ENCODE measurements at regions not wholly inside any gene's neighbourhood (a gene's known extent, or its start where the extent isn't known, plus 50 kb on each side); places are given as distances from the start of the nearest gene placed in this dataset.
"Not testable (repeated sequence)": the region's sequence is repeated elsewhere in the genome, so short reads cannot be mapped to it uniquely, and the experiment has no call there.

- DNase-seq = no peak
Observed at GRCh38 chr11:23272095-23272494, 411.8 kb upstream of the CCDC179 start.

GRCh38 chr11:23278121-23278520 is 417.8 kb upstream of the CCDC179 start:
- no peak for DNase-seq

GRCh38 chr11:23280088-23280487 is 419.8 kb upstream of the CCDC179 start:
- no peak for DNase-seq

DNA sequence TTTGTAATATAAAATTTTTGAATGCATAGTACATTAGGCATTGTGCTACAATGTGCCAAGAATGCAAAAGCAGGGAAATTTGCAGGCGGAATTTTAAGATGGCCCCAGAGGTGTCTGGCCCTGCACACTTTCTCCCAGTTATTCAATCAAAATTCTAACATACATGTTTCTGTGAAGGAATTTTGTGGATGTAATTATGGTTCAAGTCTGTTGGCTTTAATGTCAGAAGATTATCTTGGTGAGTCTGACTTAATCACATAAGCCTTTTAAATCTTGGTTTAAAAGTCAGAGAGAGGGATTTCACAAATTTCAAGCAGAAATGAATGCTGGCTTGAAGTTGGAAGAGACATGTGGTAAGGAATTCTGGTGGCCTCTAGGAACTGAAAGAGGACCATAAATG is 423.4 kb upstream of the CCDC179 start:
- DNase-seq = no peak

GRCh38 chr11:23284631-23285030 is 424.4 kb upstream of the CCDC179 start:
- no peak for DNase-seq

DNA sequence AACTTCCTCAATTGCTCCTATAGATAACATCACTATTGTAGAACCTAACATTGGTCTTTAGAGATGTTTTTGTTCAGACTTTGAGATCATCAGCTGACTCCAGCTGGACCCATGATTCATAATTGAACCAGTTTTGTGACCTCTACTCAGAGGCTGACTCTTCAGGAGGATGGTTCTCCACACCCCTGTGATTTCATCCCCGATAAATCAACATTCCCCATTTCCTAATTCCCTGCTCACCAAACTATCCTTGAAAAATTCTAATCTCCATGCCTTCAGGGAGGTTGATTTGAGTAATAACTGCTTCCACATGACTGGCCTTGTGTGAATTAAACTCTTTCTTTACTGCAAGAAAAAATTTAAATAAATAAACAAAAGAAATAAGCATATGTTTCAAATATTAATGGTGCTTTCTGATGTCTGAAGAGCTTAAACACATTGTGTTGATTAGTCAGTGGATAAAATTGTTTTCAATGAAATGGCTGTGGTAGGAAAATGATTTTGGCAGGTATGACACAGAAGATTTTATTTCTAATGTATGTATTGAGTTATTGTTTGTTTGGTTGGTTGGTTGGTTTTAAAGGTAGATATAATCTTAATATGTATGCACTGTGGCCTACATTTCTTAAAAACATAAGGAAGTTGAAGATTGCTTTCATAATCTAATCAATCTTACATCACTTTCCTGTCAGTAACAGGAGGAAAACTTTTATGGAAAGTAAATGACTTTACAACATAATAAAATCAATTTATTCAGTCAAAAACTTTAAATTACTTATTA is 427.9 kb upstream of the CCDC179 start:
- no peak for DNase-seq

DNA sequence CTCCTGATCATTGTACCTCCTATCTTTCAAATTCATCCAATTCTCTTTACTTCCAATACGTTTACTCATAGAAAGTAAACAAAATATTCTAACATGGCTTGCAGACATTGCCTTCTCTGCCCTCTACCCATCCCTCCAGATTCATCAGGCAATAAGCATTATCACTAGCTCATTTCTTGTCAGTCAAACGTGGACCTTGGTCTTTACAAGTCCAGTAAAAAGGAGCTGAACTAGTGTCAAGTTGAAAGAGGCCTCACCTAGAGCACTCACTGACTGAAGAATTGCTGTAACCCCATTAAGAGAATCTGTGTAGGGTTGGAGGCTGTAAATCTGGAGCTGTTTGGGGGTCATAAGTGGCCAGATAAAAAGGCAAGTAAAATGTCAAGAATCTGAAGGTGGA is 435.0 kb upstream of the CCDC179 start:
- no peak for DNase-seq

GRCh38 chr11:23308041-23308440 is 447.8 kb upstream of the CCDC179 start:
- DNase-seq = no peak

- DNase-seq = no peak
Observed at GRCh38 chr11:23310276-23310675, 450.0 kb upstream of the CCDC179 start.

DNA sequence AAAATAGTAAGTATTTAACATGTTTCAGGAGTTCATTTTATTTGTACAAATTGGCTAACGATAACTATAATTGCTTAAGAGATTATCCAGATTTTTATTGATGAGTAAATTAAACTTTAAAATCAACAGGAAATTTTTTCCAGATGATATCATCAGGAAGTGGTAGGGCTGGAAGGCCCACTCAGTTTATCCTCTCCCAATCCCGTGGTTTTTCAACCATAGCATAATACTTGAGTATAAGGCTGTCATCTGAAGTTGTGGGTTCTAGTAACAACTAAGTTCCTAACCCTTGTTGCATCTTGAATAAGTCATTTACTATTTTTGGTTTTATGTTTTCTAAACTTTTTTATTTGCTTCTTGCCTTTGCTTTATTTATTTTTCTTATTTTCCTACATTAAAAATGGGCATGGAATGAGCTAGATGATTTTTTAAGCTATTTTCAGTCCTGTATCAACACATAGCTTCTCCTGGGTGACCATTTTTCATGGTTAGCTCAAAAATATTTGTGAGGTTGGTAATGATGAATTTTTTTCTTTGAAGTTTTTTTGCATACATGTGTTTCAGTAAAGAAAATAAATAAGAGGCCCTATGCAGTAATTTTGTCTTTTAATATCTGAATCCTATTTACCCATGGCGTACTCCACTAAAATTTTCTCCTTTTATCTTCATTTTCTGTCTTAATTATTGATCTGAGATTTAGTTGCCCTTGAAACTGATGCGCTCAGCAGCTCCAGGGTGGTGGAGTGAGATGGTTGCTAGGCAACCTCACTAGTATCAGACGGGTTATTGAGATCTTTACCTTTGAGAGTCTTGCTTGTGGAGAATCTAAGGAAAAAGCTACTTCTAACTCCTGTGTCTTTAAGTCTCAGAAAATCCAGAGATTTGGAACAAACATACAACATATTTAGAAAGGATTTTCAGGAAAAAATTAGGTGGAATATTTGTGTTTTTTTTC is 452.0 kb upstream of the CCDC179 start:
- DNase-seq = no peak

DNA sequence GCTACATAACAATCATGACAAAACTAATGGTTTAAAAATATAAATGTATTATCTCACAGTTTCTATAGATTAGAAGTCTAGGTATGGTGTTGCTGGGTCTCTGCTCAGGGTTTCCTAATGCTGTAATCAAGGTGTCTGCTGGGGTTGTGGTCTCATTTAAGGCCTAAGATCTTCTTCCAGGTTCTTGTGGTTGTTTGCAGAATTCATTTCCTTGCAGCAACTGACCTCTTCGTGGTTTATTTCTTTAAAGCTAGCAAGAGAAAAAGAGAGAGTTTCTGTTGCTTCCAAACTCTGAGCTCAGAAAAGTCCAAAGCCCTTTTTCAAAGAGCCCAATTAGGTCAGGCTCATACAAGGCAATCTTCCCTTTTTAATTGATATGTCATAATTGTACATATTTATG is 452.7 kb upstream of the CCDC179 start:
- DNase-seq = no peak

GRCh38 chr11:23314162-23314561 is 453.9 kb upstream of the CCDC179 start:
- DNase-seq = no peak

DNA sequence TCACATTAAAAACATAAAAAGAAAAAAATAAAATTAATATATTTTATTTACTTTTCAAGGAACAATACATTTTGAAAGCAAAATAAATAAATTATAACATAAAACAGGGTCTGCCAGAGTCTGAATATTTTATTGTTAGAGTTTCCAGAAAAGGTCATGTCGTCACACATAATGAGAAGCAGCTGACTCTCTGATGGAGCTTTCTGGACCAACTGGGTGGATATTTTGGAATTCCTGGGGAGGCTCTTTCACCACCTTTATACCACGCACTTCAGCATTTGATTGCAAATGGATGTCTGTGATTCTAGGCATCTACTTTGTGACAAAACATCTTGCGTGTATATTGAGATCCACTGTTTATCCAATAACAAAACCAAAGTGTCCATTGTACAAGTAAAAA is 455.0 kb upstream of the CCDC179 start:
- DNase-seq = no peak

GRCh38 chr11:23317816-23318215 is 457.5 kb upstream of the CCDC179 start:
- DNase-seq = no peak

DNA sequence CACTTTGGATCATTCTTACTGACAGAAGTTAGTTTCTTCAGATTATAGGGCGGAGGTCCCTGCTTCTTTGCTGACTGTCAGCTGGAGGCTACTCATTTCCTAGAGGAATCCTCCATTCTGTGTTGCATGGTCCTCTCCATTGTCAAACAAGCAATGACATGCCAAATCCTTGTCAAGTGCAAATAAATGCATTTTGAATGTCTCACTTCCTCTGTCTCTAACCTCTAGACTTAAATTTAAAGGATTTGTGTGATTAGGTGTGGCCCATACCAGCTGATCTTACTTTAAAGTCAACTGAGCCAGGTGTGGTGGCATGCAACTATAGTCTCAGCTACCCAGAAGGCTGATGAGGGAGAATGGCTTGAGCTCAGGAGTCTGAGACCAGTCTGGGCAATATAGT is 458.4 kb upstream of the CCDC179 start:
- no peak for DNase-seq

- no peak for DNase-seq
Observed at GRCh38 chr11:23320131-23320530, 459.9 kb upstream of the CCDC179 start.

DNA sequence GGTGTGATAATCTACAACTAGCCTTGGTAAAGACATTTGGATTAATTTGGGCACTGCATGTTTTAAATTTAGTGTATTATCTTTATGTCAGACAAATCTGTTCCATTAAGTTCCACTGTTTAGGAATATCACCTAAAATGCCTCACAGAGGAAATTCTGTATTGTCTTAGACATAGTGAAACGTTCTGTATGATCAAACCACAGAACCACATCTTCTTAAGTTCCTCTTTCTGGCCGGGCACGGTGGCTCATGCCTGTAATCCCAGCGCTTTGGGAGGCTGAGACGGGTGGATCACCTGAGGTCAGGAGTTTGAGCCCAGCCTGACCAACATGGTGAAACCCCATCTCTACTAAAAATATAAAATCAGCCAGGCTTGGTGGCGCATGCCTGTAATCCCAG is 475.3 kb upstream of the CCDC179 start:
- DNase-seq = not testable (repeated sequence)

- no peak for DNase-seq
Observed at GRCh38 chr11:23336961-23337360, 476.7 kb upstream of the CCDC179 start.

DNA sequence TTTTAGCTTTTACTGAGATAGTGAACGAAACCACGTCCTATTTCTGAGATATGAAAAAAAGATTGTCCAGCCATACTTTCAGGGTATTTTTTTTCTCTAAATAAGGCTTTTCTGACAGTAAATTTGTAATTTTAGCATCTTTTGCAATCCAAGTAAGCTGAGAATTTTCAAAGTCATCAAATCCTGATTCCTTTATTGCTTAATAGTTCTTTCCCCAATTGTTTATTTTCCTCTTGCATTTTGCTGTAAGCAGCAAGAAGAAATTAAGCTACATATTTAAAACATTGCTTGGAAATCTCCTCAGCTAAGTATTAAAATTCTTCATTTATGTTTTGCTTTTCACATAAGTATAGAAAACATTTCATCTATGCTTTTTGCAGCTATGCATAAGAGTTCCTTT is 493.3 kb upstream of the CCDC179 start:
- no peak for DNase-seq

GRCh38 chr11:23359297-23359696 is 499.0 kb upstream of the CCDC179 start:
- DNase-seq = no peak

- DNase-seq = no peak
Observed at GRCh38 chr11:23364076-23364475, 503.8 kb upstream of the CCDC179 start.

GRCh38 chr11:23370580-23371275 is 510.5 kb upstream of the CCDC179 start:
- no peak for DNase-seq

- no peak for DNase-seq
Observed at GRCh38 chr11:23377909-23378308, 517.6 kb upstream of the CCDC179 start.

GRCh38 chr11:23391031-23391430 is 530.8 kb upstream of the CCDC179 start:
- DNase-seq = no peak
